ENCODE measurements at regions not wholly inside any gene's neighbourhood (a gene's known extent, or its start where the extent isn't known, plus 50 kb on each side); places are given as distances from the start of the nearest gene placed in this dataset.
"Not testable (repeated sequence)": the region's sequence is repeated elsewhere in the genome, so short reads cannot be mapped to it uniquely, and the experiment has no call there.

- no CpG with 5 or more reads among the region's 1 CpG for WGBS, 2 experiments (ENCODE audit: insufficient coverage in 2 of 2)
- no peak overlapping the region for H3K4me3 ChIP-seq (ENCODE audit: extremely low read depth, insufficient read depth, low read length, poor library complexity, severe bottlenecking)
These were observed 501.5 kb upstream of the HS3ST5 start for GRCh38 chr6:114844359-114844758.

DNA sequence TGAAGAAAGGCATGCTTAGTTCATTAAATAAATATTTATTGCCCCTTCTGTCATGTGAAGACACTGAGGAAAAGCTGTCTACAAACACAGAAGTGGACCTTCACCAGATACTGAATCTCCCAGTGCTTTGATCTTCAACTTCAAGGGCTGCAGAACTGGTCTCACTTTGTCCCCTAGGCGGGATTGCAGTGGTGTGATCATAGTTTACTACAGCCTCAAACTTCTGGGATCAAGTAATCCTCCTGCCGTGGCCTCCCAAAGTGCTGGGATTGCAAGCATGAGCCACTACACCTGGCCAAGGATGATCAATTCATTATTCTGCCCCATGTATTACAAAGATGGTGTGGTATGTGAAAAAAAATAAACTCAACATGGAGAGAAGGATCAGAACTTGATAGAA lies 496.2 kb upstream of the HS3ST5 start:
- no peaks in the 10 kb centered on the region for H3K4me1 ChIP-seq (ENCODE audit: control insufficient read depth, insufficient read depth, low read length, poor library complexity, severe bottlenecking)
- H3K27ac ChIP-seq (ENCODE audit: low read depth, low read length, severe bottlenecking) = no peak overlapping the region
- no peaks in the 10 kb centered on the region for H3K36me3 ChIP-seq (ENCODE audit: control insufficient read depth, insufficient read depth, low read length)
- H3K9me3 ChIP-seq (ENCODE audit: control insufficient read depth, low read length) = no peaks in the 10 kb centered on the region
- H3K4me3 ChIP-seq (ENCODE audit: extremely low read depth, insufficient read depth, low read length, poor library complexity, severe bottlenecking) = no peak overlapping the region
- WGBS, 2 experiments (ENCODE audit: insufficient coverage in 2 of 2) = 67% methylated on average over 1 of the region's 2 CpGs; no CpG with 5 or more reads in 1 of the 2 experiments

More at GRCh38 chr6:114844359-114844758, 501.5 kb upstream of the HS3ST5 start:
- Histone ChIP-seq H3K36me3 (ENCODE audit: control insufficient read depth, insufficient read depth, low read length) (no peaks in the 10 kb centered on the region), H3K9me3 (ENCODE audit: control insufficient read depth, low read length) (no peaks in the 10 kb centered on the region), H3K4me1 (ENCODE audit: control insufficient read depth, insufficient read depth, low read length, poor library complexity, severe bottlenecking) (no peaks in the 10 kb centered on the region), H3K27ac (ENCODE audit: low read depth, low read length, severe bottlenecking) (no peak overlapping the region)

DNA sequence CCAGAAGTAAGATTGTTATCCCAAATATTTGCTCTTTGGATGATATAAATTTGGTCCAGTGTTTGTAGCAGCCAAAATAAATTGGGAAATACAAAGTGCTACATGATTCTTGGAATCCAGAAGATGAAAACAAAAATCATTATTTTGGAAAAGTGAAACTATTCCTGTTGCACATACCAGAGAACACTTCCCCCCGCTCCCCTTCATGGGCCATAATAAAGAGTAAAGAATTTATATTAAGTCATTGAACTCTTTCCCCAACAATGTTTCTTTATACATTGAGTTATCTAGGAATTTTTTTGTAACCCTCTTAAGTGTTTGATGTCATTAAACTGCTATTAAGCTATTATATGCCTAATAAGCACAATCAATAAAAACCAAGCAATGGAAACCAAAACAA lies 490.4 kb upstream of the HS3ST5 start:
- H3K4me3 ChIP-seq (ENCODE audit: extremely low read depth, insufficient read depth, low read length, poor library complexity, severe bottlenecking) = no peak overlapping the region
- H3K9me3 ChIP-seq (ENCODE audit: control insufficient read depth, low read length) = no peaks in the 10 kb centered on the region
- H3K36me3 ChIP-seq (ENCODE audit: control insufficient read depth, insufficient read depth, low read length) = no peaks in the 10 kb centered on the region
- no CpG with 5 or more reads among the region's 1 CpG for WGBS, 2 experiments (ENCODE audit: insufficient coverage in 2 of 2)
- H3K4me1 ChIP-seq (ENCODE audit: control insufficient read depth, insufficient read depth, low read length, poor library complexity, severe bottlenecking) = no peaks in the 10 kb centered on the region
- no peak overlapping the region for H3K27ac ChIP-seq (ENCODE audit: low read depth, low read length, severe bottlenecking)

- Histone ChIP-seq H3K27ac (ENCODE audit: low read depth, low read length, severe bottlenecking) (no peak overlapping the region), H3K4me1 (ENCODE audit: control insufficient read depth, insufficient read depth, low read length, poor library complexity, severe bottlenecking) (no peaks in the 10 kb centered on the region), H3K9me3 (ENCODE audit: control insufficient read depth, low read length) (no peaks in the 10 kb centered on the region), H3K4me3 (ENCODE audit: extremely low read depth, insufficient read depth, low read length, poor library complexity, severe bottlenecking) (no peak overlapping the region), H3K36me3 (ENCODE audit: control insufficient read depth, insufficient read depth, low read length) (no peaks in the 10 kb centered on the region)
- WGBS, 2 experiments (ENCODE audit: insufficient coverage in 2 of 2) = no CpG with 5 or more reads among the region's 1 CpG
These were observed 487.7 kb upstream of the HS3ST5 start for GRCh38 chr6:114830515-114830914.

GRCh38 chr6:114827135-114827534 lies 484.3 kb upstream of the HS3ST5 start:
- Histone ChIP-seq H3K36me3 (ENCODE audit: control insufficient read depth, insufficient read depth, low read length) (no peaks in the 10 kb centered on the region), H3K4me3 (ENCODE audit: extremely low read depth, insufficient read depth, low read length, poor library complexity, severe bottlenecking) (no peak overlapping the region), H3K4me1 (ENCODE audit: control insufficient read depth, insufficient read depth, low read length, poor library complexity, severe bottlenecking) (no peaks in the 10 kb centered on the region), H3K9me3 (ENCODE audit: control insufficient read depth, low read length) (no peaks in the 10 kb centered on the region), H3K27ac (ENCODE audit: low read depth, low read length, severe bottlenecking) (no peak overlapping the region)
- no CpG with 5 or more reads among the region's 1 CpG for whole genome bisulfite sequencing, 2 experiments (ENCODE audit: insufficient coverage in 2 of 2)

GRCh38 chr6:114824409-114824808 lies 481.6 kb upstream of the HS3ST5 start:
- no peak overlapping the region for H3K4me3 ChIP-seq (ENCODE audit: extremely low read depth, insufficient read depth, low read length, poor library complexity, severe bottlenecking)
- H3K27ac ChIP-seq (ENCODE audit: low read depth, low read length, severe bottlenecking) = no peak overlapping the region
- no peaks in the 10 kb centered on the region for H3K36me3 ChIP-seq (ENCODE audit: control insufficient read depth, insufficient read depth, low read length)
- H3K9me3 ChIP-seq (ENCODE audit: control insufficient read depth, low read length) = no peaks in the 10 kb centered on the region
- WGBS, 2 experiments (ENCODE audit: insufficient coverage in 2 of 2) = 80% methylated on average over 1 of the region's 1 CpG; no CpG with 5 or more reads in 1 of the 2 experiments
- H3K4me1 ChIP-seq (ENCODE audit: control insufficient read depth, insufficient read depth, low read length, poor library complexity, severe bottlenecking) = no peaks in the 10 kb centered on the region

GRCh38 chr6:114816678-114817077 lies 473.9 kb upstream of the HS3ST5 start:
- Histone ChIP-seq H3K9me3 (ENCODE audit: control insufficient read depth, low read length) (no peaks in the 10 kb centered on the region), H3K4me1 (ENCODE audit: control insufficient read depth, insufficient read depth, low read length, poor library complexity, severe bottlenecking) (no peaks in the 10 kb centered on the region), H3K27ac (ENCODE audit: low read depth, low read length, severe bottlenecking) (no peak overlapping the region), H3K4me3 (ENCODE audit: extremely low read depth, insufficient read depth, low read length, poor library complexity, severe bottlenecking) (no peak overlapping the region), H3K36me3 (ENCODE audit: control insufficient read depth, insufficient read depth, low read length) (no peaks in the 10 kb centered on the region)

DNA sequence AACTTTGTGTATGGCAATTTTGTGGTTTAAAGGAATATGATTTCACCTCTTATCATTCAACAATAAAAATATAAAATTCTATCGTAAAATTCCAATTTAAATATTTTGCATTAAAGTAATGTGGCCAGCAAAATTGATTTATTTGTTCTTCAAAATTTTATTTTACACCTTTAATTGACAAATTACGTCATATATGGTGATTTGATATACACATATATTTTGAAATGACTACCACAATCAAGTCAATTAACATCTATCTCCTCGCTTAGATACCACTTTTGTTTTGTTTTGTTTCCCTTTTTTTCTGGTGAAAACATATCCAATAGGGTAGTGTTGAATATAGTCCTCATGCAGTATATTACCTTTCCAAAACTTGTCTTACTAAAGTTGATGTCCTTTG lies 467.6 kb upstream of the HS3ST5 start:
- Histone ChIP-seq H3K4me3 (ENCODE audit: extremely low read depth, insufficient read depth, low read length, poor library complexity, severe bottlenecking) (no peak overlapping the region), H3K27ac (ENCODE audit: low read depth, low read length, severe bottlenecking) (no peak overlapping the region), H3K36me3 (ENCODE audit: control insufficient read depth, insufficient read depth, low read length) (no peaks in the 10 kb centered on the region), H3K4me1 (ENCODE audit: control insufficient read depth, insufficient read depth, low read length, poor library complexity, severe bottlenecking) (no peaks in the 10 kb centered on the region), H3K9me3 (ENCODE audit: control insufficient read depth, low read length) (no peaks in the 10 kb centered on the region)
- no CpG with 5 or more reads among the region's 3 CpGs for WGBS, 2 experiments (ENCODE audit: insufficient coverage in 2 of 2)

DNA sequence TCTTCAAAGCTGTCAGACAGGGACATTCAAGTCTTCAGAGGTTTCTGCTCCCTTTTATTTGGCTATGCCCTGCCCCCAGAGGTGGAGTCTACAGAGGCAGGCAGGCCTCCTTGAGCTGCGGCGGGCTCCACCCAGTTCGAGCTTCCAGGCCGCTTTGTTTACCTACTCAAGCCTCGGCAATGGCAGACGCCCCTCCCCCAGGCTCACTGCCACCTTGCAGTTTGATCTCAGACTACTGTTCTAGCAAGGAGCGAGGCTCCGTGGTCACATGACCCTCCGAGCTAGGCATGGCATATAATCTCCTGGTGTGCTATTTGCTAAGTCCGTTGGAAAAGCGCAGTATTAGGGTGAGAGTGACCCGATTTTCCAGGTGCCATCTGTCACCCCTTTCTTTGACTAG lies 462.6 kb upstream of the HS3ST5 start:
- H3K9me3 ChIP-seq (ENCODE audit: control insufficient read depth, low read length); H3K4me3 ChIP-seq (ENCODE audit: extremely low read depth, insufficient read depth, low read length, poor library complexity, severe bottlenecking); H3K36me3 ChIP-seq (ENCODE audit: control insufficient read depth, insufficient read depth, low read length); H3K27ac ChIP-seq (ENCODE audit: low read depth, low read length, severe bottlenecking); H3K4me1 ChIP-seq (ENCODE audit: control insufficient read depth, insufficient read depth, low read length, poor library complexity, severe bottlenecking): not testable (repeated sequence)
- 92 to 98% methylated on average over 9 to 11 of the region's 12 CpGs for WGBS, 2 experiments (ENCODE audit: insufficient coverage in 2 of 2)

DNA sequence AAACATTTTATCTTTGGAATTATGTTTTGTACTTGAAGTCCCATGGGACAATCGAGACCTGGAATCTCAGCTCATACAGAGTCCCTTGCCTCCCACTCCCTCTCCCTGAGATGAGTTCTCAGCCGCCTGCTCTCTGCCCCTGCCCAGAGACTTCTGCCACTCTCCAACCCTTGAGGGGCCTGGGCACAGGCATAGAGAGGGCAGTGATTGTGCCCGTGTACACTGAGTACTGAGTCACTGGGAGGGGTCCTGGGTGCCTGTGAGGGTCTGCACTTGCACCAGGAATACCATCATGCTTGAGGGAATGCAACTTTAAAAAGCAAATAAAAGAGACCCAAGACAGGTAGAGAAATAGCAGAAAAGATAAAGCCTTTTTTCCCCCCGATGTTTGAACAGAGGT lies 453.8 kb upstream of the HS3ST5 start:
- WGBS, 2 experiments (ENCODE audit: insufficient coverage in 2 of 2) = 80 to 89% methylated on average over 1 to 4 of the region's 4 CpGs
- H3K9me3 ChIP-seq (ENCODE audit: control insufficient read depth, low read length) = no peaks in the 10 kb centered on the region
- no peaks in the 10 kb centered on the region for H3K36me3 ChIP-seq (ENCODE audit: control insufficient read depth, insufficient read depth, low read length)
- no peaks in the 10 kb centered on the region for H3K4me1 ChIP-seq (ENCODE audit: control insufficient read depth, insufficient read depth, low read length, poor library complexity, severe bottlenecking)
- no peak overlapping the region for H3K4me3 ChIP-seq (ENCODE audit: extremely low read depth, insufficient read depth, low read length, poor library complexity, severe bottlenecking)
- no peak overlapping the region for H3K27ac ChIP-seq (ENCODE audit: low read depth, low read length, severe bottlenecking)

DNA sequence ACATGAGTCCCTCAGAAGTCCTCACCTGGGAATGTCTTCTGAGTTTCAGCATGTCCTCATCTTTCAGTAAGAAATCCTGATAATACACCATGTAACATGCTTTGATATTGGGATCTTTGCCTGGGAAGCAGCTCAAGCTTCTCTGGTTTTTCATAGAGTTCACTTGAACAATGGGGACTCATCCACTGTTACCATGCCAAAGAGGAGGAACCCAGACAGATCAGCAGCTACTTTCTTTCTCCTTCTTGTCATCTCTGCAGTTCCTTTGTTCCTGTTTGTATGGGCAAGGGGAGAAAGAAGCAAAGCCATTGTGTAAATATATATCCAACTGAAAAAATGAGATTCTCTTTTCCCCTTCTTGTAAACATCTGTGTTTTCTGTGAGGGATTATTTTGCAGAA lies 450.6 kb upstream of the HS3ST5 start:
- Histone ChIP-seq H3K36me3 (ENCODE audit: control insufficient read depth, insufficient read depth, low read length) (no peaks in the 10 kb centered on the region), H3K27ac (ENCODE audit: low read depth, low read length, severe bottlenecking) (no peak overlapping the region), H3K4me1 (ENCODE audit: control insufficient read depth, insufficient read depth, low read length, poor library complexity, severe bottlenecking) (no peaks in the 10 kb centered on the region), H3K9me3 (ENCODE audit: control insufficient read depth, low read length) (no peaks in the 10 kb centered on the region), H3K4me3 (ENCODE audit: extremely low read depth, insufficient read depth, low read length, poor library complexity, severe bottlenecking) (no peak overlapping the region)

Measured in mesodermal cell (in vitro differentiated cells).